ENCODE measurements at regions not wholly inside any gene's neighbourhood (a gene's known extent, or its start where the extent isn't known, plus 50 kb on each side); places are given as distances from the start of the nearest gene placed in this dataset.

- H4K20me1 ChIP-seq (ENCODE audit: control insufficient read depth, insufficient read depth) = no peaks in the 10 kb centered on the region
- H2AFZ ChIP-seq (ENCODE audit: control insufficient read depth, low read depth, low read length) = no peak overlapping the region
- CTCF ChIA-PET = interaction anchor here (0.7 kb wide), 1 partner anchor 82 kb away, joined by 3 read pairs; no protein-coding TSS in a partner anchor
Measured at GRCh38 chr7:138248609-138249008, 172.3 kb downstream of the AKR1D1 start.

More at GRCh38 chr7:138248609-138249008, 172.3 kb downstream of the AKR1D1 start:
- TF ChIP-seq RAD51 (IDR thresholded peaks at IDR 0.05) = no peak
- no peak for TF ChIP-seq CEBPB (IDR thresholded peaks at IDR 0.05; ENCODE audit: borderline replicate concordance in 1 of 2, low read depth in 2 of 2, low read length in 2 of 2)
- no peak for TF ChIP-seq SIX5 (IDR thresholded peaks at IDR 0.05; ENCODE audit: low read depth, low read length, severe bottlenecking)
- no peak for TF ChIP-seq SUZ12 (IDR thresholded peaks at IDR 0.05; ENCODE audit: unreplicated experiment)
- no peak for TF ChIP-seq USF2 (IDR thresholded peaks at IDR 0.05; ENCODE audit: borderline replicate concordance, low read depth, low read length)
- no peak for TF ChIP-seq ZBTB40 (IDR thresholded peaks at IDR 0.05; ENCODE audit: borderline replicate concordance)
- no peak for TF ChIP-seq WRNIP1 (IDR thresholded peaks at IDR 0.05; ENCODE audit: borderline replicate concordance, low read depth, low read length)
- no peak for TF ChIP-seq ELK1 (IDR thresholded peaks at IDR 0.05; ENCODE audit: low read depth, low read length)
- no peak for TF ChIP-seq RFX5 (IDR thresholded peaks at IDR 0.05; ENCODE audit: low read depth, low read length)
- no peak for TF ChIP-seq PKNOX1 (IDR thresholded peaks at IDR 0.05)
- no peak for TF ChIP-seq RELA (IDR thresholded peaks at IDR 0.05; ENCODE audit: borderline replicate concordance, partially characterized antibody)
- TF ChIP-seq YBX1 (IDR thresholded peaks at IDR 0.05) = no peak
- no peak for TF ChIP-seq TCF3 (IDR thresholded peaks at IDR 0.05; ENCODE audit: borderline replicate concordance, insufficient read depth, low read depth, low read length)
- no peak for TF ChIP-seq GABPA (IDR thresholded peaks at IDR 0.05; ENCODE audit: low read depth)
- TF ChIP-seq HDAC6 (IDR thresholded peaks at IDR 0.05; ENCODE audit: unreplicated experiment) = no peak
- Histone ChIP-seq H3K36me3 (ENCODE audit: control insufficient read depth in 2 of 2, insufficient read depth in 2 of 2, low read length in 1 of 2) (no peaks in the 10 kb centered on the region), H3K27me3 (replicated peaks in 1 of 2; ENCODE audit: control insufficient read depth in 2 of 2, insufficient read depth in 2 of 2, low read length in 1 of 2) (no peaks in the 10 kb centered on the region), H3K4me2 (ENCODE audit: control insufficient read depth, insufficient read depth) (no peak overlapping the region), H3K9ac (ENCODE audit: control insufficient read depth, insufficient read depth, low read length) (no peak overlapping the region), H3K4me1 (ENCODE audit: control insufficient read depth, insufficient read depth, low read length) (no peaks in the 10 kb centered on the region), H3K4me3 (no peak overlapping the region), H3K79me2 (ENCODE audit: control insufficient read depth, insufficient read depth, low read length) (no peaks in the 10 kb centered on the region), H3K27ac (ENCODE audit: control insufficient read depth, insufficient read depth) (no peak overlapping the region), H3K9me3 (replicated peaks; ENCODE audit: control insufficient read depth, insufficient read depth, low read length) (no peaks in the 10 kb centered on the region)
- in situ Hi-C loops (cut with MboI) (no loop called here), intact Hi-C loops (cut with micrococcal nuclease; ENCODE audit: unreplicated experiment) (no loop called here)
- no peak for ATAC-seq
- DNase-seq (ENCODE audit: low read depth, low spot score) = no peak
- no peak for FAIRE-seq
- SMC1A ChIA-PET (ENCODE audit: uncharacterized antibody, unreplicated experiment) = interaction anchor here (1.1 kb wide), 2 partner anchors 14 to 25 kb away, joined by 3 read pairs; no protein-coding TSS in a partner anchor
- POLR2A ChIA-PET = no interaction called here
- RAD21 ChIA-PET (ENCODE audit: unreplicated experiment) = no interaction called here
- no TSS peak for BruUV-seq (replicated peaks)
